ENCODE measurements at regions not wholly inside any gene's neighbourhood (a gene's known extent, or its start where the extent isn't known, plus 50 kb on each side); places are given as distances from the start of the nearest gene placed in this dataset.
"Not testable (repeated sequence)": the region's sequence is repeated elsewhere in the genome, so short reads cannot be mapped to it uniquely, and the experiment has no call there.

GRCh38 chr16:9141813-9142212 is 50.4 kb downstream of the HAPSTR1 start:
- no peak for DNase-seq

- no peak for DNase-seq
Observed at GRCh38 chr16:9144106-9144505, 52.7 kb downstream of the HAPSTR1 start.

GRCh38 chr16:9148374-9149015 is 57.1 kb downstream of the HAPSTR1 start:
- DNase-seq: no peak

GRCh38 chr16:9151074-9151473 is 59.6 kb downstream of the HAPSTR1 start:
- DNase-seq: no peak

- no peak for DNase-seq
Observed at GRCh38 chr16:9151597-9151996, 60.2 kb downstream of the HAPSTR1 start.

GRCh38 chr16:9152649-9153501 is 61.4 kb downstream of the HAPSTR1 start:
- no peak for DNase-seq

- DNase-seq: no peak
Observed at GRCh38 chr16:9153502-9153864, 62.0 kb downstream of the HAPSTR1 start.

GRCh38 chr16:9154567-9155410 is 63.3 kb downstream of the HAPSTR1 start:
- DNase-seq: no peak

GRCh38 chr16:9155871-9156270 is 64.4 kb downstream of the HAPSTR1 start:
- no peak for DNase-seq

GRCh38 chr16:9159839-9160550 is 68.6 kb downstream of the HAPSTR1 start:
- no peak for DNase-seq

GRCh38 chr16:9160551-9160911 is 69.1 kb downstream of the HAPSTR1 start:
- DNase-seq: no peak

GRCh38 chr16:9165681-9166080 is 74.2 kb downstream of the HAPSTR1 start:
- DNase-seq: no peak

GRCh38 chr16:9166326-9166993 is 75.0 kb downstream of the HAPSTR1 start:
- not testable (repeated sequence) for DNase-seq

GRCh38 chr16:9169094-9169493 is 77.7 kb downstream of the HAPSTR1 start:
- DNase-seq: no peak

GRCh38 chr16:9170470-9170869 is 79.0 kb downstream of the HAPSTR1 start:
- no peak for DNase-seq

- no peak for DNase-seq
Observed at GRCh38 chr16:9176547-9177418, 85.3 kb downstream of the HAPSTR1 start.

- no peak for DNase-seq
Observed at GRCh38 chr16:9177861-9178260, 86.4 kb downstream of the HAPSTR1 start.

- DNase-seq: no peak
Observed at GRCh38 chr16:9183682-9184353, 92.4 kb downstream of the HAPSTR1 start.

- DNase-seq: no peak
Observed at GRCh38 chr16:9184354-9184690, 92.9 kb downstream of the HAPSTR1 start.

- no peak for DNase-seq
Observed at GRCh38 chr16:9185381-9185780, 93.9 kb downstream of the HAPSTR1 start.

- no peak for DNase-seq
Observed at GRCh38 chr16:9186061-9186460, 94.6 kb downstream of the HAPSTR1 start.

Measured in SHP77 treated with DMSO at 0.1 percent for 48 hours (cell line).